ENCODE measurements at regions not wholly inside any gene's neighbourhood (a gene's known extent, or its start where the extent isn't known, plus 50 kb on each side); places are given as distances from the start of the nearest gene placed in this dataset.
A peak's percentile ranks its signal among the peaks of the same experiment; 100 is the strongest.

GRCh38 chr1:55559161-55559611, 344.0 kb upstream of the USP24 start:
- intact Hi-C loops (cut with DNase I): no loop called here
- DNase-seq: no peak

- intact Hi-C loops (cut with DNase I): no loop called here
- no peak for DNase-seq
Observed at GRCh38 chr1:55558515-55558914, 343.4 kb upstream of the USP24 start.

GRCh38 chr1:55555956-55556725, 341.0 kb upstream of the USP24 start:
- intact Hi-C loops (cut with DNase I): no loop called here

GRCh38 chr1:55554611-55555010, 339.4 kb upstream of the USP24 start:
- DNase-seq: no peak
- intact Hi-C loops (cut with DNase I): no loop called here

More at GRCh38 chr1:55555956-55556725, 341.0 kb upstream of the USP24 start:
- DNase-seq: no peak

GRCh38 chr1:55552636-55553035, 337.5 kb upstream of the USP24 start:
- intact Hi-C loops (cut with DNase I): no loop called here
- no peak for DNase-seq

- no peak for DNase-seq
- intact Hi-C loops (cut with DNase I): no loop called here
Observed at GRCh38 chr1:55547405-55547804, 332.2 kb upstream of the USP24 start.

- intact Hi-C loops (cut with DNase I): no loop called here
- DNase-seq: no peak
Observed at GRCh38 chr1:55546553-55546952, 331.4 kb upstream of the USP24 start.

- intact Hi-C loops (cut with DNase I): no loop called here
- DNase-seq: no peak
Observed at GRCh38 chr1:55544826-55545225, 329.7 kb upstream of the USP24 start.

- intact Hi-C loops (cut with DNase I): no loop called here
Observed at GRCh38 chr1:55542901-55543504, 327.8 kb upstream of the USP24 start.

GRCh38 chr1:55541296-55541695, 326.1 kb upstream of the USP24 start:
- intact Hi-C loops (cut with DNase I): no loop called here
- DNase-seq: no peak

More at GRCh38 chr1:55542901-55543504, 327.8 kb upstream of the USP24 start:
- no peak for DNase-seq

- DNase-seq: peak in 33 of 42 donors; percentile 6 to 77 (median 34)
- intact Hi-C loops (cut with DNase I): no loop called here
Observed at GRCh38 chr1:55539652-55540512, 324.7 kb upstream of the USP24 start.

GRCh38 chr1:55538428-55538827, 323.3 kb upstream of the USP24 start:
- intact Hi-C loops (cut with DNase I): no loop called here
- no peak for DNase-seq

GRCh38 chr1:55536545-55536865, 321.3 kb upstream of the USP24 start:
- intact Hi-C loops (cut with DNase I): no loop called here
- DNase-seq: no peak

- DNase-seq: no peak
- intact Hi-C loops (cut with DNase I): no loop called here
Observed at GRCh38 chr1:55535724-55536544, 320.8 kb upstream of the USP24 start.

- intact Hi-C loops (cut with DNase I): no loop called here
- no peak for DNase-seq
Observed at GRCh38 chr1:55534565-55535121, 319.5 kb upstream of the USP24 start.

- intact Hi-C loops (cut with DNase I): no loop called here
- DNase-seq: no peak
Observed at GRCh38 chr1:55531644-55532043, 316.5 kb upstream of the USP24 start.

- no peak for DNase-seq
- intact Hi-C loops (cut with DNase I): no loop called here
Observed at GRCh38 chr1:55530749-55531478, 315.8 kb upstream of the USP24 start.

GRCh38 chr1:55529017-55529416, 313.9 kb upstream of the USP24 start:
- intact Hi-C loops (cut with DNase I): no loop called here
- no peak for DNase-seq
